ENCODE measurements at regions not wholly inside any gene's neighbourhood (a gene's known extent, or its start where the extent isn't known, plus 50 kb on each side); places are given as distances from the start of the nearest gene placed in this dataset.
A peak's percentile ranks its signal among the peaks of the same experiment; 100 is the strongest.
"Not testable (repeated sequence)": the region's sequence is repeated elsewhere in the genome, so short reads cannot be mapped to it uniquely, and the experiment has no call there.

GRCh38 chr20:22951966-22952365 lies 83.1 kb upstream of the SSTR4 start:
- DNase-seq (ENCODE audit: low read depth in 2 of 2), result no peak

GRCh38 chr20:22954661-22955060 lies 80.5 kb upstream of the SSTR4 start:
- DNase-seq (ENCODE audit: low read depth in 2 of 2), result no peak

GRCh38 chr20:22958390-22958789 lies 76.7 kb upstream of the SSTR4 start:
- no peak for DNase-seq (ENCODE audit: low read depth in 2 of 2)

DNA sequence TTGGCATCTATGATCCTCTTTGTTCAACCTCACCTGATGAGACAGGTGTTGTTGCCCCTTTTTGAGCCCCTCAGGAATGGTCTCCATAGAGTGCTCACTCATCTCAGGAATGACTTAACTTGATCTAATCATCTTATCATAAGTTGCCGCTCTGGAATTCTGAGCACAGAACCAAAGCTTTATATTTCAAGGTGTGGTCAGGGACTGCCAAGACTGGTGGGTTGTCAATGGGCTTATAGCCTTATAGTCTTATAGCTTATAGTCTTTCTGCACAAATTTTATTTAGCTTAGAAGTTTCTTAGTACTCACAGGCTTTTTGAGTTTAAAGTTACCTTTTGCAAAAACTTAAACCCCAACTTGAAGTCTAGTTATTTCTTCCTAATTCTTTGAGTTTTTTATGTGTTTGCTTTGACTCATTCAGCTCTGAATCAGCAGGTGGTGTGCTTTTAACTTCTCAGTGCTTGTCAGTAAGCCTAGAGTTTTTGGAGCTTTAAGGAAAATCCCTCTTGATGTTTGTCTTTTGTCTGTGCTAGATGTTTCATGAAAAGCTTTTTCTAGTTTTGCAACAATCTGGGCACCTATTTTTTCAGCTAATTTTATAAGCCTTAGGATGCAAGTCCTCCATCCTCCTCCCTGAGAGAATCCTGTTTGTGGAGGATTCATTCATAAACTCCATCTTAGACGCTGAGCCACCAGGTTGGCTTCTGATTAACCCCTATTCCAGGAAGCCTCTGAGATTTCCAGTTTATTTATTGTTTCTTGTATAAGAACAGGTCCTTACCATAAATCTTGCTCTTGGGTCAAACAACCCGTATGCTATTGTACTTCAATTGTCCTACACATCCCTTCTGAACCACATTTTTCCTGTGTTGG lies 72.3 kb upstream of the SSTR4 start:
- no peak for DNase-seq (ENCODE audit: low read depth in 2 of 2)

GRCh38 chr20:22963581-22963980 lies 71.5 kb upstream of the SSTR4 start:
- no peak for DNase-seq (ENCODE audit: low read depth in 2 of 2)

GRCh38 chr20:22966787-22967464 lies 68.2 kb upstream of the SSTR4 start:
- DNase-seq (ENCODE audit: low read depth in 2 of 2), result no peak

DNA sequence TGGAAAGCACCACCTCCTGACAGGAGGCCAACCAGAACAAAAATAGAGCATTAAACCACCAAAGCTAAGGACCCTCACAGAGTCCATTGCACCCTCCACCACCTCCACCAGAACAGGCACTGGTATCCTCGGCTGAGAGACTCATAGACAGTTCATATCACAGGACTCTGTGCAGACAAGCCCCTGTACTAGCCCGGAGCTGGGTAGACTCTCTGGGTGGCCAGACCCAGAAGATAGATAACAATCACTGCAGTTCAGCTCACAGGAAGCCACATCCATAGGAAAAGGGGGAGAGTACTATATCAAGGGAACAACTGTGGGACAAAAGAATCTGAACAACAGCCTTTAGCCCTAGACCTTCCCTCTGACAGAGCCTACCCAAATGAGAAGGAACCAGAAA lies 67.4 kb upstream of the SSTR4 start:
- DNase-seq (ENCODE audit: low read depth in 2 of 2), result not testable (repeated sequence)

- not testable (repeated sequence) for DNase-seq (ENCODE audit: low read depth in 2 of 2)
These were observed 66.1 kb upstream of the SSTR4 start for GRCh38 chr20:22969031-22969430.

- DNase-seq (ENCODE audit: low read depth in 2 of 2), result not testable (repeated sequence)
These were observed 64.0 kb upstream of the SSTR4 start for GRCh38 chr20:22971077-22971476.

DNA sequence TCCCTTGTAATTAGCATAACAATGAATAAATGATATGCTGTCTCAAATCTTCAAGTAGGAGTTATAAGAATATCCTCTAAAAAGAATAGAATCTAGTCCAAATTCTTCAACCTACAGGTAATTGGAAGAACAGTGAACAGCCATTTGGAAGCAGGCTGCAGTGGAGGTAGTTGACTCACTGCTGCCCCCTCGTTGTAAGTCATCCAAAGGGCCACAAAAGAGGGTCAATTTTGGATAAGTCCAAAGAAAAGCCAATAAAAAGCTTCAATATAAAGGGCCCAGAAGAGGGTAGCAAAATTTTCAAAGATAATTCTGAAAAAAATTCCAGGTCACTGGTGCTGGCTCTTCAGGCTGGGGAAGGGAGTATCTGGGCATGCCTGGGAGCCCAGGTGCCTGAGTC lies 60.8 kb upstream of the SSTR4 start:
- DNase-seq (ENCODE audit: low read depth in 2 of 2), result peak in 1 of 2 experiments; percentile 3

- no peak for DNase-seq (ENCODE audit: low read depth in 2 of 2)
These were observed 57.9 kb upstream of the SSTR4 start for GRCh38 chr20:22977047-22977785.

GRCh38 chr20:22984008-22984407 lies 51.1 kb upstream of the SSTR4 start:
- no peak for DNase-seq (ENCODE audit: low read depth in 2 of 2)

- DNase-seq (ENCODE audit: low read depth in 2 of 2), result peak in 1 of 2 experiments; percentile 6
These were observed 50.5 kb upstream of the SSTR4 start for GRCh38 chr20:22984606-22985005.

DNA sequence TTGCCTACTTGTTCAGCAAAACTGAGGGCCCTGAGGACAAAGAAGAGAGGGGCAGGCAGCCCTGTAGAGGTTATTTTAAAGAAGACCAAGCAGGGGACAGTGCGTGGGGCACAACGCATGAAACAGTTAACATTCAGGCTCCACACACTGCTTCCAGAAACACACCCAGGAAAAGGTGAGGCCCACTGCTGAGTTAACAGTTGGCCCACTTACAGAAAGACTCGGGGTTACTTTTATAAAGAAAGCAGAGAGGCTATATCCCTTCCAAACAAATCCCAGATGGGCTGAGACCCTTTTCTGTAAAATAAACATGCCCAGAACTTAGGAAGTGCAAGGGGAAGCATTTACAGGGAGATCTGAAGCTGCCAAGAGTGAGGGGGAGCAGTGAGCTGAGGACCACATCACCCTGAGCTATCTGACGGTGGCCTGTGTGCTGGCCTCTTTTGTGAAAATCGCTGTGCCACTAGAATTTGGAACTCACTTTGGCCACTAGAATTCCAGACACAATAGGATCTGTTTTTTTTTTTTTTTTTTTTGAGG lies 49.8 kb upstream of the SSTR4 start:
- DNase-seq (ENCODE audit: low read depth in 2 of 2), result no peak
